HG02763 (cell line): ENCODE measurements at regions not wholly inside any gene's neighbourhood (a gene's known extent, or its start where the extent isn't known, plus 50 kb on each side); places are given as distances from the start of the nearest gene placed in this dataset.
"Not testable (repeated sequence)": the region's sequence is repeated elsewhere in the genome, so short reads cannot be mapped to it uniquely, and the experiment has no call there.

Source experiments
- ATAC-seq: cut with Tn5 transposase; IDR thresholded peaks from one replicate; pipeline ENCODE4 v1.9.1; 2021; ENCODE audit warnings: mild to moderate bottlenecking, moderate library complexity; ENCODE audit not compliant: unreplicated experiment

DNA sequence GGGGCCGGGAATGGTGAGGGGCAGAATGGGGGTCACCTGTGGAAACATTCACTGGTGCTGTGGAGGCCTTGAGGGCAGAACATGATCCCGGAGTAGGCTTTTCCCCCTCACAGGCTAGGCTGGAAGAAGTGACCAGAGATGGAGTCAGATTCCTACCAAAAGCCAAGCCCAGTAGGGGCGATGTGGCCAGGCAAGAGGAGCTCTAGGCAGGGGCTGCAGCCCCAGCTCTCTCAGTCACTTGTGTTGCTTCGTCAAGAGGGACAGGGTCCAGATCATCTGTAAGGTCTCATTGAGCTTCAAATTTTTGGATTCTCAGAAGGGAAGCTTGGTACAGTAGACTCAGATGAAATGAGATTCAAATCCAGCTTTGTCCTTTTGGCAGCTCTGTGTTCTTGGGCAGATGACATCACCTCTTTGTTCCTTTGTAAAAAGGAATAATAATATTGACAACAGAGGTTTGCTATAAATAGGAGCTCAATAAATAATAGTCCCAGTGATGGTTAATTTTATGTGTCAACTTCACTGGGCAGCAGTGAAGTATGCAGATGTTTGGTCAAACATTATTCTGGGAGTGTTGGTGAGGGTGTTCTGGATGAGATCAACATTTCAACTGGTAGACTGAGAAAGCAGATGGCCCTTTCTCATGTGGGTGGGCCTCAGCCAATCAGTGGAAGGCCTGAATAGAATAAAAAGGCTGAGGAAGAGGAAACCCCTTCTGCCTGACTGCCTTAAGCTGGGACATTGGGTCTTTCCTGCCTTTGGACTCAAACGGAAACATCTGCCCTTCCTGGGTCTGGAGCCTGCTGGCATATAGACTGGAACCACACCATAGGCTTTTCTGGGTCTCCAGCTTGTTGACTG is 324.7 kb upstream of the USP24 start:
- ATAC-seq, result no peak

DNA sequence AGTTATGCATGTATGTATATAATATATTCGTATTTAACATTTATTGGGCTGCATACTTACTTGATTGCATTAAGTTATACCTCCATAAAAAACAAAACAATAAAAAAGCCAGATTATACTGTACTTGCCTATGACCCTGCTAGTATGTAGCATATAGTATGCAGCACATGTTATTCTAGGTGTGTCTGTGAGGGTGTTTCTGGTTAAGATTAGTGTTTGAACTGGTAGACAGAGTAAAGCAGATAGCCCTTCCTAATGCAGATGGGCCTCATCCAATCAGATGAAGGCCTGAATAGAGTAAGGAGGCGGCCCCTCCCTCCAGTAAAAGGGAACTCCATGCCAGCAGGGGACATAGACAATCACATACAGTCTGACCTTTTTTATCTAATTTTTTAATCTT is 323.3 kb upstream of the USP24 start:
- ATAC-seq, result no peak

DNA sequence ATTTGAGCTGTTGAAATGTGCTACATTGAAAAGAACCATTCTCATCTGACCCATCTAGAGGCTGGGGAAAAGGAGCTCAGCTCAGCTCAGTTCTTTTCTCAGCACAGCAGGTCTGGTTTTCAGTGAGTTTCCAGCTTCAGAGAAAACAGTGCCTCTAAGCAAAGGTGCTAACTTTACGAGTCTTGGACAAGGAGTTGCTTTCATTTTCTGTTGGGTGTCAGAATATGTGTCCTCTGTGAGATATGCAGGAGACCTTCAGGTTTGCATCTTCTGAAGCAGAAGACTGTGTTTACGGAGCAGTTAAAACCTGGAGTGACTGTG is 321.3 kb upstream of the USP24 start:
- no peak for ATAC-seq

DNA sequence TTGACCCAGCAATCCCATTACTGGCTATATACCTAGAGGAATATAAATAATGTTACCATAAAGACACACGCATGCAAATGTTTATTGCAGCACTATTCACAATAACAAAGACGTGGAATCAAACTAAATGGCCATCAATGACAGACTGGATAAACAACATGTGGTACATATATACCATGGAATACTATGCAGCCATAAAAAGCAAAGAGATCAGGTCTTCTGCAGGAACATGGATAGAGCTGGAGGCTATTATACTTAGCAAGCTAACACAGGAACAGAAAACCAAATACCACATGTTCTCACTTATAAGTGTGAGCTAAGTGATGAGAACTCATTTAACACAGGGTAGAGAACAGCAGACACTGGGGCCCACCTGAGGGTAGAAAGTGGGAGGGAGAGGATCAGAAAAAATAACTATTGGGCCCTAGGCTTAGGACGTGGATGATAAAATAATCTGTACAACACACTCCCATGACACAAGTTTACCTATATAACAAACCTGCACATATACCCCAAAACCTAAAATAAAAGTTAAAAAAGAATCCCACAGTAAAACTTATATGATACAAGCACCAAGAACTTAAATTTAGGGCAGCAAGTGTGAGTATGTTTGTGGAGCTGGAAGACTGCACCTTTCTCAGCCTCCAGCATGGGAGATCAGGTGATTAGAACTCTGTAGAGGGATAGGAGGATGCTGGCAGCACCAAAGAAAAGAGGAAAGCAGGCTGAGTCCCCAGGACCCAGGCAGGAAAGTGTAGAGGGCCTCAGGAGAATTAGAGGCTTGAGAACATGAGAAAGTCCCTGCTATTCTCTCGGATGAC is 320.8 kb upstream of the USP24 start:
- no peak for ATAC-seq

DNA sequence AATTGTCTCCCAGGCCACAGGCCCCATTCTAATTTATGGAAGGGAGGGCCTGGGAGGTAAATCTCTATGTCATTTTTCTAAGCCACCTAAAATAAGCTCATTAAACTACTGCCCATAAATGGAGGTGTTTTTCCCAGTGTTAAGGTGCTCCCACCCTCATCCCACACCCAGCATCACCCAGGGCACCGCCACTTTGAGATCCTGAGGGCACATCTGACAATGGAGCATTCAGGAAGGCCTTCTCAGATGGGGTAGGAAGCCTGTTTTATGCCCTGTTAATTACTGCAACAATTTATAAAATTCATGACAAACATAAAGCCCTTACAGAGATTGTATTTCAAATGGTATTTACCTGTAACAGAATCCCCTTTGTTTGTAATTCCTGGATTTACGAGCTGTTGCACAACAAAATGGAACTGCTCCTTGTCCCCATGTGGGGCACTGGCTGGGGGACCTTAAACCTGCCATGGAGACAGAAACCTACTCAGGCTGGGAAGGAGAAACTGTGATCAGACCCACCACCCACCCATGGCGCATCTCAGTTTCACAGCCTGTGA is 319.5 kb upstream of the USP24 start:
- ATAC-seq, result no peak

DNA sequence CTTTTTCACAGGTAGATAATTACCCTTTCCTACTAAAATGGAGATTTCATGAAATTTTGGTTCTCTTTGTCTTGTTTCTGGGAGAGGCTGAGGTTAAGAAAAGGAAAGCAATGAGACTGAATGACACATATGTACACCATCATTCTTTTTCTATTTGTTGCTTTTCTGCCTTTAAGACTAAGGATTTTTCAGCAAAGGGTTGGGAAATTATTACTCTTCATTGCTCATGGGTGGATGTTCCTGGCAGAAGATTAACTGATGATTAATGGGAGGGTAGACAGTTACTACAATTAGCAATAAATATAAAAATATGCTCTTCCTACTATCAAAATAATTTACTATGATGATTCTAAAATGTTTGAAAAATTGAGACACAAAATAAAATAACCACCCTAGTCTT is 316.5 kb upstream of the USP24 start:
- no peak for ATAC-seq

DNA sequence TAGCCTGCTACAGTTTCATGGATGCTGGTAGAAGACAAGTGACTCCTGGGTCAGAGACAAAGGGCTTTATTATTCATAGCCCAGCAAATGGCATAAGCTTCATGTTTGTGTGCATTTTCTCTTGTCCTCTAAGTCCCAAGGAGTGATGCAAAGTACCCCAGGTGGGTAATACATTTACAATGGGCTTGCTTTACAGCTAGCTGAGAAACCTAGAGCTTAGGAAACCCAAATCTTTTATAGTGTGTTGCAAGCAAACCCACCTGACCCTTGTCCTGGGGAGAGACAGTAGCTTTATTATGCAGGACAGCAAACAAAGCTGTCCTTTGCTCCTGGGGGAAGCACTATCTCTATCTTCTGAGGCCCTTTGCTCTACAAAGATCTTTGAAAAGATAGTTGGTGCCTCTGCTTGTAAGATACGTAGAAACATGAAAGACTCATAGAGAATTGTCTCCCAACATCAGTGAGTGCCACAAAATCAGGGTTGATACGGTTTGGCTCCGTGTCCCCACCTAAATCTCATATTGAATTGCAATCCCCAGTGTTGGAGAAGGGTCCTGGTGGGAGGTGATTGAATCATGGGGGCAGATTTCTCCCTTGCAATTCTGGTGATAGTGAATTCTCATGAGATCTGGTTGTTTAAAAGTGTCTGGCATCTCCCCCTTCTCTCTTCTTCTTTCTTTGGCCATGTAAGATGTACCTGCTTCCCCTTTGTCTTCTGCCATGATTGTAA is 315.8 kb upstream of the USP24 start:
- ATAC-seq, result no peak

DNA sequence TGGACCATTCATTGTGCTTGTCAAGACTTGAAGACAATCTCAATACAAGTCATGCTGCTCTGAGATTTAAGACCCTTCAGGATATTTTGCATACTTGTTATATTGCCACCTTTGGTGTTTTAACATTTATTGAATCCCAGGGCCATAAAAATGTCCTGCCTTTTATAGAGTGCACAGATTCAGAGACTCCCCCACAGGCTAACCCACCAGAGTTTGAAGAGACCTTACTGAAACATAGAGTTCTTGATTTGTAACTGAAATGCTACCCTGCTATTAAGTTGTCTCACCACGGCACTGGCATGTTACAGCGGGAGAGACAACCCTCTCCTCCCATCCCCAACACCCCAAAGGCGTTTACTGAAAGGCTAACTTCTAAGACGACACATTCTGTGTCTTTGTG is 313.9 kb upstream of the USP24 start:
- ATAC-seq, result no peak

DNA sequence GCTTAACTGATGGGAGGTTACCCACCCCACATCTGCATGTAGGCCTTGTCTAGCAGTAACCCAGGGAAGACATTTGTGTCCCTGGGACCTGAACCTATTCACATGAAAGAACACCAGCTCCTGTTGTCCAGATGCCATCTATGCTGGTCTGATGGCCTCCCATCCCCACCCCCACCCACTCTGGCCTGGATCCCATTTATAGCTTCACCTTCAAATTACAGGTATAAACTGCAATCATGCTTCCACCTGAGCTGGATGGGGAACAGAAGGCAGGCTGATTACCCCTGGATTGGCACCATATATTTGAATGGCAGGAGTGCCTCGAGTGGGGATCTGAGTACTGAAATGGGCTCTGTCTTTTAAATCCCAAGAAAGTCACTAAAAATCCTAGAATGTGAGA is 312.7 kb upstream of the USP24 start:
- no peak for ATAC-seq

DNA sequence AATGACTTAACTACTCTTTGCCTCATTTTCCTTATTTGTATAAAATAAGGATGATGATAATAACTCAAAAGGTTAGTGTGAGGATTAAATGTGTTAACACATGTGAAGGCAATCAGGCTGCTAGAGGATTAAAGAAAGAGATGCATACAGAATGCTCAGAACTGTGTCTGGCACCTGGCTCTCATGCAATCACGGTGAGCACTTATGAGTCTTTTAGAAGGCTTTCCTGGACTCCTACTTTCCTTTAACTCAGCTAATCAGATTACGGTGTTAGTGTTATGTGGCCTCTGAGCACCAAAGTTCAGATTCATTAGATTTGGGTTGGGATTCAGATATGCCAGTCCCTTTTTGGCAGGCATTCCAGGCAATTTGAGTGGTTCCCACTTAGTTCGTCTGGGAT is 311.6 kb upstream of the USP24 start:
- no peak for ATAC-seq

DNA sequence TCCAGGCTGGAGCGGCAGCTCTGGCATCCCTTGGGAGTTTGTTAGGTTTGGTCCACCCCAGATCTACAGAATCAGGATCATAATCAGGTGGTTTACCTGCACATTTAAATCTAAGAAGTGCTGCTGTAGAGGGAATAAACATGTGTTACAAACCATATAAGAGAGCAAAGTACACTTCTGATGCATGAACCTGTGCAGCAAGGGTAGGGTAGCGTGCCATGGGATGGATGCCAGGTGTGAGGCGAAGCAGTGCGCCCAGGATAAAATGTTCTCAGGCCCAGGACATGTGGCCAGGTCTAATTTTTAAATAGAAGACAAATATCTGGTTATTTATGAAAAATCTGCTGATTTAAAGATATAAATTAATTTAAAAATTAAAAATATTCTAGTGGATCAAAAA is 308.8 kb upstream of the USP24 start:
- no peak for ATAC-seq

DNA sequence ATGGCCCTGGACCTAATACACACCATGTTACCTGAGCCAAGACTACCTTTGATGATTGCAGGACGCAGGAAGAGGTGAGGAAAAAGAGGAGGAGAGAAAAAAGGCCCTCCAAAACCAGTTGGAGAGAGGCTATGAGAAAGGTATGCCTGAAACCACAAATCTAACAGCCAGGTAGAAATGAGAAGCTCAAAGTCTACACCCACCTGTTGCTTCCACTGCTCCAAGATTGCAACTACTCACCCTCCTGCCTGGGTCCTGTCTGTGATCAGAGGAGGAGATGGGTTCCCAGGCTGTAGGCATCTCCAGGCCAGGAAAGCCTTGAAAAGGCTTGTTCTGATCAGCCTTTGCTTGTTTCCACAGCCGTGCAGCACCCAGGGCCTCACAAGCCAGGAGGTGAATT is 307.8 kb upstream of the USP24 start:
- ATAC-seq, result no peak

DNA sequence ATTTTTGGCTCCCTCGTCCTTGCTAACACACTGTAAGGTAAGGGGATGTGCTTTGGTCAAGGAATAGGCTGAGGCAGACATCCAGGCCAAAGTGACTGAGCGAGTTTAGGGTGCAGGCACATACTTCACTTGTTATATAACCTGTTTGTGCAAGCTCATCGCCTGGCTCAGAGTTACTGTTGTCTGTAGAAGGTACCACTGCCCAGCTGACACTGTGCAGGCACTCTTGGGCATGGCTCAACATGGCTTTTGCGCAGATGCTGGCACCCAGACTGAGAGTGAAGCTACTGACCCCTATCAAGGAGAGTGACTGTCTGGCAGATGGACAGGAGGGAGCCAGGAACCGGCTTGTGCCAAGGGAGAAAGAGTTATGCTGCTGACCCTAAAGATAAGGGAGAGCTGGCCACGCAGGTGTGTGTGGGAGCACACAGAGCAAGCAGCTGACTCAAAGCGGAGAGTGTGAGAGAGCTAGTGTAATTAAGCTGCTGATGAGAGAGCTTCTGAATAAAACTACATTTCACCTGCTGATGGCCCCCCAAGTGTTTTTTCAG is 307.3 kb upstream of the USP24 start:
- ATAC-seq, result no peak

DNA sequence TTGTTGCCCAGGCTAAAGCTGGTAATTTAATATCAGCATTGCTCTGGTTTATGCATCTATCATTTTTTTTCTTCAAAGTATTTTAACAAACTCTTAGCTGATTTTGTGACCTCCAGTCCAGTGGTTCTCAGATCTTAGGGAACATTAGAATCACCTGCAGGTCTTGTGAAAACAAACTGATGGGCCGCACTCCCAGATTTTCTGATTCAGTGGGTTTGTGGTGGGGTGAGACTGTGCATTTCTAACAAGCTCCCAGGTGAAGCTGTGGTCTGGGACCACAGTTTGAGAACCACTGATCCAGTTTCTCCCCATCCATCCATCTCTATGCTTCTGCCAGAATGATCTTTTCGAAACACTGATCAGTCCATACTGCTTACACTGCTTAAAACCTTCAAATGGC is 305.7 kb upstream of the USP24 start:
- ATAC-seq, result no peak

DNA sequence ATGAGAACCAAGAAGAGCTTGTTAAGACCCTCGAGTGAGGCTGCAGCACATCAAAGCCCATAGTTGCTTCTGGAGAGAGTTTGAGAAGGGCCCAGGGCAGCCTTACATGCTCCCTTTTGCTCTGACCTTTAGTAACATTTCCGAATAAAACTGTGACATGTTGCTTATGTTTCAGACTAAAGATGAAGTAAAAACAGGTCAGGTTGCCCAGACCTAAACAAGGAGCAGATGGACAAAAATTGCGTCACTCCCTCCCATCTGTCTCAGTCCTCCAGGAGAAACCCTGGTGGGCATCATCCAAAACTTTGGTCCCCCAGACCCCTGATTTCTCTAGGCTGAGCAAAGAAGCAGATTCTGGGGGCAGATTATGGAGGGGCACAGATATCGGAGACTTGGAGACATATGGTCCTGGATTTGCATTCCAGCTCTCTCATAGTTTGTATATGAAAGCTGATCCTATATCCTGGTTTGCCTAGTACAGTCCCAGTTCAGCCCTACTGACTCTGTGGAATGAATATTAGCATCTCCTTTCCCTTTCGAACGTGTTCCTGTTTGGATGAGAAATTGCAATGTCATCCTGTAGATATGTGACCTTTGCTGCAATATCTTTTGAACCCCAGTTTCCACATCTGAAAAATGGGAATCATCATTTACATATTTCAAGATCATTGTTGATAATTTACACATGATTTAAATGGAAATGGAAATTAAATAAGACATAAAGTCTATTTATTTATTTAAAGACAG is 304.9 kb upstream of the USP24 start:
- ATAC-seq, result no peak

DNA sequence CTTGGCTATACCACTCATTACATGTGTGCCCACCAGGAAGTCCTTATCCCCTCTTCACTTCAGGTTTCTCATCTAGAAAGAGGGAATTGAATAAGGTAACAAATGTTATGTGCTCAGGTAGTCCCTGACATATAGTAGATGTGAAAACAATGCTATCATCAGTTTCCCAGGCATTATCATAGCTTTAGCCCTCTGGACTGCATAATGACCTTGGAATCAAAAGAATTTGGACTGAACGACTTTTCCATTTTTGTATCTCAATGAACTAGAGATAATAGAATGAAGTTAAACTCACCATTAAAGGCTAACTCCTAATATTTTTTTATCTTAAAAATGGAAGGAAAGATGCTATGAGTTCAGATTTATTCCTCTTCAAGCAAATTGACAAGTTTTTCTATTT is 304.1 kb upstream of the USP24 start:
- ATAC-seq, result no peak

DNA sequence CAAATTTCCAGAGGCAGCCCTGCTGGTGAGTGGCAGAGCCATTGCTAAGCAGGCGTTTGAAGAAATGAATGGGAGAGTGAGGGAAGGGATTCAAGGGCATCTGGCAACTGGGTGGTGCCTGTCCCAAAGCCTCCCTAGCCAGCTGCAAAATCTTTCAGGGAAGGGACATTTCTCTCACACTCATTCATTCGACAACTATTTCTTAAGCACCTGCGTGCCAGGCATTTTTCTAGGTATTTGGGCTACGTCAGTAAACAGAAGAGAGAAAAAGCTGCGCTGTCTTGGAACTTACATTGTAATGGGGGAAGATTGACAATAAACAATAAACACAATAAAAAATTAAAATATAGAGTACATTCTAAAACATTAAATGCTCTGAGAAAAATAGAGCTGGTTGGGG is 301.9 kb upstream of the USP24 start:
- ATAC-seq, result no peak

DNA sequence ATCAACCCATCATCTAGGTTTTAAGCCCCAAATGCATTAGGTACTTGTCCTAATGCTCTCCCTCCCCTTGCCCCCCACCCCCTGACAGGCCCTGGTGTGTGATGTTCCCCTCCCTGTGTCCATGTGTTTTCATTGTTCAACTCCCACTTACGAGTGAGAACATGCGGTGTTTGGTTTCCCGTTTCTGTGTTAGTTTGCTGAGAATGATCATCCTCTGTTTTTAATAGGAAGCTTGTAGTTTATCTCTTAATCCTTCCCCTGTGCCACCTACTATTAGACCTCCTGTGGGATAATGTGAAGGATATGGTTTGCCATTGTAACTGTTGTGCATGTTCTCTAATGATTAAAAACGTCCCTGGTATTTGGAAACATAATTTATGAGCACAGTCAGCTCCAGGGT is 299.4 kb upstream of the USP24 start:
- not testable (repeated sequence) for ATAC-seq

DNA sequence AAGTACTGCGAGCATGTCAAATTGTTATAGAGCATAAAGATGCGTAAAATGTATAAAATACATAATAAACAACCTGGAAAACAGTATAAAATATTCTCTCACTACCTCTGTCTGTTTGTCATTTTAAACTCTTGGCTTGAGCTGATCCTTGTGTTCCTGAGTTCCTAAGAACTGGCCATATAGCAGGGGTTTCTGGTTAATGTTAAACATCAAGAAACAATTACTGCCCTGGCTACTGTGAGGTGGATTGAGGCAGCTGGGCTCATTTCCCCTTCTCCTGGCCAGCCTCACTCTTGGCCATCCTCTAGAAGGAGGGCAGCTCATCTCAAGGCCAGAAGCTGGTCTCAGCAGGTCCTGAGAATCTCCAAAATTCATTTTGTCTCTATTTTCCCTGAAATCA is 297.3 kb upstream of the USP24 start:
- no peak for ATAC-seq

DNA sequence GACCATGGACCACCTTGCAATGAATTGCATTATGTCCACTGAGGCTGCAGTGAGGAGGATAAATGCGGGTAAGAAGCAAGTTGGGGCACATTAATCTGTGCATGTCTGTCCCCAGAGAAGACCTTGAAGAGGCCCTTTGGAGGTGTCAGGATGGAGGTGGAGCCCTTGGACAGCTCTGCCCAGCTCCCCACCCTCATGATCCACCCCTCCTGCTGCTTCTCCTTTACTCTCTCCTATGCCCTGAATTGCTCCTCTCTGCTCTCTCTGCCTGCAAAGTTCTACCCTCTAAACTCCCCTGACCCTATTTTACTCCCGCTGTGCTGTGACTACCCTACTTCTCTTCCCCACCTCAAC is 292.4 kb upstream of the USP24 start:
- no peak for ATAC-seq
